IPS-20b (cell line): ENCODE measurements at regions not wholly inside any gene's neighbourhood (a gene's known extent, or its start where the extent isn't known, plus 50 kb on each side); places are given as distances from the start of the nearest gene placed in this dataset.

Experiments
- H3K27ac ChIP-seq: one replicate; pipeline ENCODE4 v1.5.1; 2013; ENCODE audit warnings: low read length
- H3K27me3 ChIP-seq: 2 replicates; pipeline ENCODE4 v1.6.1; 2013; ENCODE audit warnings: mild to moderate bottlenecking, low read length, inconsistent platforms; ENCODE audit not compliant: insufficient read depth
- H3K36me3 ChIP-seq: 2 replicates; pipeline ENCODE4 v1.6.1; 2013; ENCODE audit warnings: low read depth, mild to moderate bottlenecking, inconsistent platforms, low read length, moderate library complexity; ENCODE audit not compliant: insufficient read depth
- H3K4me1 ChIP-seq: 2 replicates; pipeline ENCODE4 v1.6.1; 2013; ENCODE audit warnings: mild to moderate bottlenecking, control low read depth, inconsistent platforms, low read length, moderate library complexity; ENCODE audit not compliant: insufficient read depth
- H3K4me3 ChIP-seq: 2 replicates; pipeline ENCODE4 v1.5.1; 2013; ENCODE audit warnings: mild to moderate bottlenecking, low read length, inconsistent platforms
- H3K9ac ChIP-seq: 2 replicates; pipeline ENCODE4 v1.6.1; 2013; ENCODE audit warnings: low read depth, mild to moderate bottlenecking, inconsistent platforms, low read length, moderate library complexity
- H3K9me3 ChIP-seq: 2 replicates; pipeline ENCODE4 v1.6.1; 2013; ENCODE audit warnings: mild to moderate bottlenecking, low read depth, low read length, inconsistent platforms; ENCODE audit not compliant: insufficient read depth

DNA sequence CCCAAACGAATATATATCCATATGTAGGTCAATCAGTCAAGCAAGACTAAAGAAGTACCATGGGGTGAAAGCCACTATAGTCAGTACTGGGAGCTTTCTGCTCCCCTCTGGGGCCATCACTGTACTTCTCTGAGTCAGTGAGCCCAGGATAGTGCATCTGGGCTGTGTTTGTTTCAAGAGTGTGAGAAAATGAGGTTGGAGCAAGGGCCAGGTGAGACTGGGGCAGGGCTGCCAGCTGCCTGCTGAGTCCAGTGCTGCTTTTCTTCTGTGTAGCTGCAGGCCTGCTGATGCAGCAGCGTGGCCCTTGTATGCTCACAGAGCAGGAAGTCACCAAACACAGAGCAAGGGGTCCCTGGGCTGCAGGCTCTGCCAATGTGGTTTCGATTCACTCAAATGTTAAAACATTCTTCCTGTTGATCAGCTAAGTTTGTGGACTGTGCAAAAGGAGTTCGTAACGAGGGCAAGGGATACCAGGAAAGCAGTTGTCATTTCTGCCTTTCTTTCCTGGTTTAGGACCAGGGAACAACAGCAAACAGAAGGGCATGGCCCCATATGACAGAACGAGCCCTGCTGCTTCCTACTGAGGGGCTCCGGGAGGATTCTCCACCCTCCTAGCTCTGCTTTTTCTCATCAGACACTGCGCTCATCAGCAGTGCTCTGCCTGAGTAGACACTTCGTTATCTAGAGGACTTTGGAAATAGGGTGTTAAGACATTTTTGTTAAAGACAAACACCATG lies 65.4 kb upstream of the TNS3 start:
- Histone ChIP-seq H3K27ac (no peak overlapping the region), H3K9me3 (no peaks in the 10 kb centered on the region), H3K4me1 (no peaks in the 10 kb centered on the region), H3K4me3 (no peak overlapping the region), H3K36me3 (no peaks in the 10 kb centered on the region), H3K27me3 (no peaks in the 10 kb centered on the region), H3K9ac (no peak overlapping the region)

DNA sequence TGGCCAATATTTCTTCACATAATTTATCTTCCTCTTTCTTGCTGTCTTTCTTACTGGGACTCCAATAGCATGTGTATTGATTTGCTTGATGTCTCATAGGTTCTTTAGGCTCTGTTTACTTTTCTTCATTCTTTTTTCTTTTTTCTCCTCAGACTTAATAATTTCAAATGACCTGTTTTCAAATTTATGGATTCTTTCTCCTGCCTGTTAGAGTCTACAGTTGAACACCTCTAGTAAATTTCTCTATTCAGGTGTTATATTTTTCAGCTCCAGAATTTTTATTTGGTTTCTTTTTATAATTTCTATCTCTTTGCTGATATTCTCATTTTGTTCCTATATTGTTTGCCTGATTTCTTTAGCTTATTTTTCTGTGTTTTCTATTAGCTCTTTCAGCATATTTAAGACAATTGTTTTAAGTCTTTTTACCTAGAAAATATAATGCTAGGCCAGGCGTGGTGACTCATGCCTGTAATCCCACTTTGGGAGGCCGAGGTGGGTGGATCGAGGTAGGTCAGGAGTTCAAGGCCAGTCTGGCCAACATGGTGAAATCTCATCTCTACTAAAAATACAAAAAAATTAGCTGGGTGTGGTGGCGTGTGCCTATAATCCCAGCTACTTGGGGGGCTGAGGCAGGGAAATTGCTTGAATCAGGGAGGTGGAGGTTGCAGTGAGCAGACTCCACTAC lies 61.9 kb upstream of the TNS3 start:
- Histone ChIP-seq H3K9ac (no peak overlapping the region), H3K27me3 (no peaks in the 10 kb centered on the region), H3K4me1 (no peaks in the 10 kb centered on the region), H3K27ac (no peak overlapping the region), H3K36me3 (no peaks in the 10 kb centered on the region), H3K4me3 (no peak overlapping the region), H3K9me3 (no peaks in the 10 kb centered on the region)

DNA sequence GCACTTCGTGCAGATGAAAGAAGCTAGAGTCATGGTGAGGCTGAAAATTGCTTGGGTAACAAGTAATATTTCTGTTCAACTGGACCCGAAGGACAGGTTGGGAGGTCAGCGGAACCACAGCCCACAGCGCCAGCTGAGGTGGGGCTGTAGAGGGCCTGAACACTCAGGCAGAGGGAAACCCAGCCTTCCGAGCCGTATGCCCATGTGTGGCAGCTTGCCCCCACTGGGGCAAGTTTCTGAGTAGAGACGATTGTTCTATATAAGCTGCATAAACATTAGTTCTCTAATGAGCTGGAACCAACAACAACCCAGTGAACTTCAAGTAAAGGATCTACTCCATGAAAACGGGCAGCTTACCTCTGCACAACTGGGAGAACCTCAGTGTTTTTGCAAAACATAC lies 58.4 kb upstream of the TNS3 start:
- H3K4me3 ChIP-seq, result no peak overlapping the region
- no peak overlapping the region for H3K9ac ChIP-seq
- H3K27me3 ChIP-seq, result peaks cover 10% of the 10 kb centered on the region
- peaks cover 8% of the 10 kb centered on the region; the same call in 1 of the 2 replicates for H3K4me1 ChIP-seq
- no peak overlapping the region for H3K27ac ChIP-seq
- H3K36me3 ChIP-seq, result no peaks in the 10 kb centered on the region
- no peaks in the 10 kb centered on the region for H3K9me3 ChIP-seq

DNA sequence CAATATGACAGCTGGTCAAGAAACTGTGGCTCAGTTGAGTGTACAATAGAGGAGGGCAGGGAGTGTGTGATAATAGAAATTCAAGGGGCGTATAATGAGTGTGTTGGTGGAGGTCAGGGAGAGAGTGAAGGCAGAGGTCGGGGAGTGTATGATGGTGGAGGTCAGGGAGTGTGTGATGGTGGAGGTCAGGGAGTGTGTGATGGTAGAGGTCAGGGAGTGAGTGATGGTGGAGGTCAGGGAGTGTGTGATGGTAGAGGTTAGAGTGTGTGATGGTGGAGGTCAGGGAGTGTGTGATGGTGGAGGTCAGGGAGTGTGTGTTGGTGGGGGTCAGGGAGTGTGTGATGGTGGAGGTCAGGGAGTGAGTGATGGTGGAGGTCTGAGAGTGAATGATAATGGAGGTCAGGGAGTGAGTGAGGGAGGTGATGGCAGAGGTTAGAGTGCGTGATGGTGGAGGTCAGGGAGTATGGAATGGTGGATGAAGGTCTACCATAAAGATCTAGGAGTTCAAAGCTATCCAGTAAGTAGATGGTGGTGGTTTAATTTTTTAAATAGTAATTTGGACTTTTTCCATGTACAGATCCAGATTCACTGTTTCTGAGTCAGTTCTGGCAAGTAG lies 57.7 kb upstream of the TNS3 start:
- no peak overlapping the region for H3K27ac ChIP-seq
- H3K9ac ChIP-seq, result no peak overlapping the region
- no peaks in the 10 kb centered on the region for H3K9me3 ChIP-seq
- no peak overlapping the region for H3K4me3 ChIP-seq
- peaks cover 17% of the 10 kb centered on the region for H3K27me3 ChIP-seq
- no peaks in the 10 kb centered on the region for H3K36me3 ChIP-seq
- H3K4me1 ChIP-seq, result peaks cover 8% of the 10 kb centered on the region; the same call in 1 of the 2 replicates

DNA sequence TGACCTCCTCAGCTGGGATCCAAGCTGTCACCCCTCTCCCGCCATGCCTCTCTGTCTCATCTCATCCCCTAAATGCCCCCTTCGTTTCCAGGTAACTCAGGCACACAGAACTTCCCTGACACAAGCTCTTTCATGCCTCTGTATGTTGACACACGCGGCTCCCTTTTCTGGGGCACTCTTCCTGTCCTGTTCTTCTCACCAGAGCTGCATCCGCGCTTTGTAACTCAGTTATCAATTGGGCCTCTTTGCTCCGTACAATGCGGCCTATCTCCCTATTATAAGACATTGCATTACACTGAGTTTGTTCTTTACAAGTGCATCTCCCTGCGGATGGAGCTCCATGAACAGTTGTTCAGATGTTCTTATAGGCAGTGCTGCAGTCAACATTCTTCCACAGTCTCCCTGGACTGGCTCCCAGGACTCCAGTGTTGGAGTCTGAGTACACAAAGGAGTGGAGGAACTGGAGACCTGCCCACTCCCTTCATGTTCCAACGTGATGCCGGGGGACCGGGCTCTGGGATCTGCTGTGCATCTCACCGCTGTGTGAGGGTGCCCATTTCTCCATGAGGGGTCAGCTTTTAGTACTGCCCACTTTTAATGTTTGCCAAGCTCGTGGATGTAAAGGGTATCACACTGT lies 56.9 kb upstream of the TNS3 start:
- Histone ChIP-seq H3K4me3 (no peak overlapping the region), H3K9ac (no peak overlapping the region), H3K27ac (no peak overlapping the region), H3K4me1 (peaks cover 8% of the 10 kb centered on the region; the same call in 1 of the 2 replicates), H3K9me3 (no peaks in the 10 kb centered on the region), H3K36me3 (no peaks in the 10 kb centered on the region), H3K27me3 (peaks cover 24% of the 10 kb centered on the region)

DNA sequence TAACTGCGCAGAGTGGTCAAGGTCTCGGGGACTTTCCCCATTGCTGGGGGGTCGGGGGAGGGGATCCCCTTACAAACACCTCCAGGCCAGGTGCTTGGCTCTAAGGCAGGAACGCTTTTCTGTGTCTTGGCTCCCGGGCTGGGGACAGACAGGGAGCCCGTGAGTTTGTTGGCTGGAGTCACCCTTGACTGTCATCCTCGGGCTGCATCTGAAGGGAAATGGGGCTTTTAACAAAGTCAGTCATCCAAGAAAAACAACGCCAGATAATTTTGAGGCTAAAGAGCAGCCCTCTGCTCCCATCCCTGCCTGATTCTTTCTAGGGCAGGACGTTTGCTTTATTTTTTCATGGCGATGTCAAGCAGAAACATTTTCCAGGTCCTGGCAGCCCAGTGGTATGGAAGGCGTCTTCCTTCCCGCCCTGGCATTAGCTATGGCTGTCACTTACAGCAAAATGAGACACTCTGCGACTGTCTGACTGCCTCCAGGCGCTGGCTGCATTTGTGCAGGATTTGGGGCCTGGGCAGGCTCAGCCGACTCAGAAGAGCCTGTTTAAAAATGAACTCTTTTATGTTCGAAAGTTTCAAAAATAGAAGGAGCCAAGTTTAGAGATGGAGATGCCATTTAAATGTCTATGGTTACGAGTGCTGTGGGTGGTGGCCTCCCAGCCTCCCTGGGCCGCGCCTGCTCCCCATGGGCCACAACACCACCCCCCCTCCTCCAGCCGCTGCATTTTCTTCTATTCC lies 54.7 kb upstream of the TNS3 start:
- peaks cover 8% of the 10 kb centered on the region; the same call in 1 of the 2 replicates for H3K4me1 ChIP-seq

DNA sequence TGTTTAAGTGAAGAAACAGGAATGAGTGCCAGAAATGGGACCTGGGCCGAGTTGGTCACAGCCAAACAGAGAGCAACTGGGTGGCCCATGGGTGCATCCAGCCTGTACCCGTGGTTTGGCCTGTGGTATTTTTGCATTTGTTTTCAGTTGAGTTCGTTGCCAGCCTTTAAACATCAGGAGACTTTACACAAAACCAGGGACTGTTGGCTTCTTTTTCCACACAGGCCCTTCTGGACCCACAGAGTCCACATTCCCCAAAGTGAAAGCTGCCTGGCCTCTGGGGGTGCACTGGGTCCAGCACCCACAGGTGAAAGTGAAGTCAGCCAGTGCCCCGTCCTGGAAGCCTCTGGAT lies 54.1 kb upstream of the TNS3 start:
- no peak overlapping the region for H3K27ac ChIP-seq
- no peaks in the 10 kb centered on the region for H3K9me3 ChIP-seq
- H3K4me1 ChIP-seq, result peaks cover 8% of the 10 kb centered on the region; the same call in 1 of the 2 replicates
- H3K4me3 ChIP-seq, result no peak overlapping the region
- H3K36me3 ChIP-seq, result no peaks in the 10 kb centered on the region
- peaks cover 24% of the 10 kb centered on the region for H3K27me3 ChIP-seq
- H3K9ac ChIP-seq, result no peak overlapping the region

More for the DNA sequence above, 54.7 kb upstream of the TNS3 start:
- Histone ChIP-seq H3K36me3 (no peaks in the 10 kb centered on the region), H3K4me3 (no peak overlapping the region), H3K9me3 (no peaks in the 10 kb centered on the region), H3K9ac (no peak overlapping the region), H3K27ac (no peak overlapping the region), H3K27me3 (peaks cover 24% of the 10 kb centered on the region)

DNA sequence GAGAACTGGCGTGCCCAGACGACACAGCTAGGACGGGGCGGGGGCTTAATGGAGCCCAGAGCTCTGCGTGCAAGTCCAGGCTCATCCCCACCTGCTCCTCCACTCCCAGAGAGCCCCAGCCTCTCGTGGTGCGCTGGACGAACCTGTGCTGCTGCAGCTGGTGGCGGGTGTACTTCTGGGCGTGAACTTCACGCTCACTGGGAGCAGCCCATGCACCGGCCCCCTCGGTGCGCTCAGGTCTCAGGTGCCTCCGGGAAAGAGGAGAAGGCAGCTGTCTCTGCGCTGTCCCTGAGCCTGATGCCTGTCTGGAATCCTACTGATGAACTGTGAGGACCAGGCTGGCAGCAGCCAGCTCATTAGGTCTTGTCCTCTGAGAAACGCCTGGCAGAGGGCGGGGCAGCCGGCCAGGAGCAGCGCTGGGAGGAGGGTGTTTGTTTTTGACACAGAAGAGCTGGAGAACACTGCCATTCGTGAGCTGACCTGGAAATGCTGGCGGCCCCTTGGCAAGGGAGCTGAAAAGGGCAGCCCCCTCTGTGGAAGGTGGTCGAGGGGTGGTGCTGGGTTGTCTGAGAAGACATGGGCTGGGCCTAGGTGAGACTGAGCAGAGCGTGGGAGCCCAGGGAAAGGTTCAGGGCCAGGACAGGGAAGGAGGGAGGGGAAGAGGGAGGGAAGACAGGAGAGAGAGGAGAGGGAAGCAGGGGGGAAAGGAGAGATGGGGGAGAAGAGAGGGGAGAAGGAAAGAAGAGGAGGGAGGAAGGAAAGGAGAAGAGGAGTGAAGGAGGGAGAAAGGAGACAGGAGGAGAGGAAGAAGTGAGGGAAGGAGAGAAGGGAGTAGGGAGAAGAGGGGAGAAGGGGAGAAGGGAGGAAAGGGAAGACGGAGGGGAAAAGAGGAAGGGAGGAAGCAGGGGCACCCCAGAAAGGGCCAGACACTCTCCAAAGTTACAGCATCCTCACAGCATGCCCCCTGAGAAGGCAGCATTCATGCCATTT lies 53.5 kb upstream of the TNS3 start:
- no peaks in the 10 kb centered on the region for H3K9me3 ChIP-seq
- peak overlapping the region; percentile 43; the same call in 1 of the 2 replicates for H3K4me3 ChIP-seq
- no peak overlapping the region for H3K27ac ChIP-seq
- peaks cover 24% of the 10 kb centered on the region for H3K27me3 ChIP-seq
- no peaks in the 10 kb centered on the region for H3K36me3 ChIP-seq
- no peak overlapping the region for H3K9ac ChIP-seq
- H3K4me1 ChIP-seq, result peaks cover 8% of the 10 kb centered on the region; the same call in 1 of the 2 replicates

DNA sequence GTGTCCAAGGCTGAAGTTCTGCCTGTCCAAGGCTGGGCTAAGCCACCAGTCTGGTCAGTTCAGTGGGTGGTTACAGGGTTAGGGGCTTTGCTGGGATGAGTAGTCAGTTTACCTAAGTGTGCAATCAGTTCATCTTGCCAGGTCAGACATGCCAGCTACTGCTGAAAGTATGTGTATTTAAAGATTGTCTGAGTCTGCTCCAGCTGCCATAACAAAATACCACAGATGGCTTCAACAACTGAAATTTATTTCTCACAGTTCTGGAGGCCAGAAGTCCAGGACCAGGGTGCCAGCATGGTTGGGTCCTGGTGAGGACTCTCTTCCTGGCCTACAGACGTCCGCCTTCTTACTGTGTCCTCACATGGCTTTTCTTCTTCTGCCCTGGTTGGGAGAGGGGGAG lies 52.4 kb upstream of the TNS3 start:
- no peaks in the 10 kb centered on the region for H3K36me3 ChIP-seq
- no peak overlapping the region for H3K27ac ChIP-seq
- no peak overlapping the region for H3K4me3 ChIP-seq
- no peaks in the 10 kb centered on the region; the same call in 1 of the 2 replicates for H3K9me3 ChIP-seq
- H3K27me3 ChIP-seq, result peaks cover 24% of the 10 kb centered on the region
- peaks cover 8% of the 10 kb centered on the region; the same call in 1 of the 2 replicates for H3K4me1 ChIP-seq
- H3K9ac ChIP-seq, result no peak overlapping the region

DNA sequence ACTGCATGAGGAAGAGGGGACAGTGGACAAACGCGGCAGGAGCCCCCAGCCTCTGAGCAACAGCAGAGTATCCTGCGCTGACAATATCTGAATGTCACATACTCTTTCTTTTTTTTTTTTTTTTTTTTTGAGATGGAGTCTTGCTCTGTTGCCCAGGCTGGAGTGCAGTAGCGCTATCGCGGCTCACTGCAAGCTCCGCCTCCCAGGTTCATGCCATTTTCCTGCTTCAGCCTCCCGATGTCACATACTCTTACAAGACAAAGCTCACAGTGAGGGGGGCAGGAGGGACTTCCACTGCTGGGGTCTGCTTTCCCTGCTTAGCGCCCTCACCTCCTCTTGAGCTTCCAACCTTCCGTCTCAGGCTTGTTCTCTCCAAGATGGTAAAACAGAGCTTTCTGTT lies 51.2 kb upstream of the TNS3 start:
- H3K4me3 ChIP-seq, result no peak overlapping the region
- H3K4me1 ChIP-seq, result peaks cover 8% of the 10 kb centered on the region; the same call in 1 of the 2 replicates
- H3K27me3 ChIP-seq, result peaks cover 24% of the 10 kb centered on the region
- H3K27ac ChIP-seq, result no peak overlapping the region
- H3K36me3 ChIP-seq, result no peaks in the 10 kb centered on the region
- no peaks in the 10 kb centered on the region; the same call in 1 of the 2 replicates for H3K9me3 ChIP-seq
- H3K9ac ChIP-seq, result no peak overlapping the region
